ENCODE measurements at regions not wholly inside any gene's neighbourhood (a gene's known extent, or its start where the extent isn't known, plus 50 kb on each side); places are given as distances from the start of the nearest gene placed in this dataset.

- Histone ChIP-seq H3K9me3 (ENCODE audit: control insufficient read depth, low read depth, low read length) (no peaks in the 10 kb centered on the region), H2BK15ac (ENCODE audit: low read depth, low read length) (no peak overlapping the region), H2BK120ac (ENCODE audit: low read depth, low read length, poor library complexity, severe bottlenecking) (no peak overlapping the region), H2AFZ (ENCODE audit: low read length) (no peak overlapping the region), H2BK20ac (ENCODE audit: low read depth, low read length, poor library complexity, severe bottlenecking) (no peak overlapping the region), H3K79me1 (ENCODE audit: insufficient read depth, low read depth, low read length, poor library complexity, severe bottlenecking) (no peaks in the 10 kb centered on the region), H3K23me2 (ENCODE audit: insufficient read length, low read depth, low read length, poor library complexity, severe bottlenecking) (no peaks in the 10 kb centered on the region), H3K23ac (ENCODE audit: insufficient read length, low read depth, low read length) (no peak overlapping the region), H4K91ac (ENCODE audit: insufficient read length, low read depth, low read length) (no peak overlapping the region), H3K56ac (ENCODE audit: insufficient read length, low read depth, low read length) (no peak overlapping the region), H2BK5ac (ENCODE audit: insufficient read length, low read length) (no peak overlapping the region), H3K4ac (ENCODE audit: low read depth, low read length) (no peak overlapping the region), H3K27me3 (ENCODE audit: insufficient read depth, low read length) (no peaks in the 10 kb centered on the region), H3K4me1 (ENCODE audit: insufficient read depth, low read length) (no peaks in the 10 kb centered on the region), H3T11ph (ENCODE audit: low read length) (no peak overlapping the region), H3K27ac (ENCODE audit: insufficient read length, low read depth, low read length) (no peak overlapping the region), H4K8ac (replicated peaks; ENCODE audit: insufficient read length, low read depth, low read length) (no peak overlapping the region), H2AK5ac (ENCODE audit: insufficient read length, low read length) (no peak overlapping the region), H4K20me1 (ENCODE audit: control insufficient read depth, insufficient read depth, insufficient read length) (no peaks in the 10 kb centered on the region), H4K5ac (ENCODE audit: insufficient read length, low read depth, low read length) (no peak overlapping the region), H3K9ac (ENCODE audit: extremely low read depth, insufficient read length, low read length) (no peak overlapping the region), H3K4me2 (ENCODE audit: insufficient read depth, insufficient read length, low read length) (no peak overlapping the region), H3K18ac (ENCODE audit: insufficient read length, low read depth, low read length) (no peak overlapping the region), H3K14ac (ENCODE audit: insufficient read depth, low read length) (no peak overlapping the region), H3K79me2 (ENCODE audit: insufficient read depth, low read length) (no peaks in the 10 kb centered on the region), H2BK12ac (ENCODE audit: insufficient read length, low read depth, low read length) (no peak overlapping the region)
- Mint-ChIP-seq H3K9me3 (no peaks in the 10 kb centered on the region), H3K36me3 (ENCODE audit: insufficient read depth in 1 of 3, low read depth in 3 of 3) (no peaks in the 10 kb centered on the region), H3K27ac (no peak overlapping the region), H3K27me3 (ENCODE audit: low read depth) (peaks cover 7% of the 10 kb centered on the region), H3K4me3 (no peak overlapping the region), H3K4me1 (peaks cover under 1% of the 10 kb centered on the region in 2 experiments; a peak in 2 of 4 replicates)
- WGBS (ENCODE audit: extremely low coverage, insufficient read length, low lambda C conversion rate) = no CpG with 5 or more reads among the region's 2 CpGs
- no peak for TF ChIP-seq CTCF (conservative IDR thresholded peaks at IDR 0.05)
- DNase-seq = no peak
Observed at GRCh38 chr7:55285665-55286064, 79.5 kb upstream of the LANCL2 start.

All from H9 (cell line).